Testis (tissue), 2 donors: ENCODE measurements at regions not wholly inside any gene's neighbourhood (a gene's known extent, or its start where the extent isn't known, plus 50 kb on each side); places are given as distances from the start of the nearest gene placed in this dataset.

ENCODE experiments used
- CTCF ChIP-seq, 3 experiments: fragments of 450-650 bp in 2 of 3; fragments of 200-600 bp in 1 of 3; sonication (generic) in 1 of 3; IDR thresholded peaks; one replicate each; pipeline ENCODE4 v1.5.1; 2016 to 2019; ENCODE audit warnings: antibody characterized with exemption in 3 of 3, mild to moderate bottlenecking in 2 of 3, moderate library complexity in 1 of 3
- POLR2A ChIP-seq: fragments of 450-650 bp; IDR thresholded peaks from one replicate; pipeline ENCODE4 v1.6.1; 2017; ENCODE audit warnings: antibody characterized with exemption, mild to moderate bottlenecking, moderate library complexity

DNA sequence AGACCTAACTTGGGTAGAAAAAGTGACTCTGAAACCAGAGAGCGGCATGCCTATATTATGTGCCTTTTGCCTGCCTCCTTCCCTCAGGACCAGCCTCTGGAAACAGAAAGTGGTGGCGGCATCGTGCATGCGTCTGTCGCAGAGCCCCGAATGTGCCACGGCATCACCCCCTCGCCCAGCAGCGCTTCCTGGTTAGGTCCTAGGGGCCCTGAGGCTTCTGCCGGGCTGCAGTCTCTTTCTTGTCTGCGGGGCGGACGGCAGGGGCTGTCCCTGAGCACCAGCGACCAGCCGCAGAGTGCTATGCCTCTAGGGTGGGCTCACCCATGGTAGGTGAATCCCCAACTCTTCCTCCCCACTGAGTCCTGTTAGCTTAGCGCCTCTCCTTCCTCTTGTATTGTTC, 68.7 kb downstream of the VSIG4 start:
- TF ChIP-seq POLR2A (no peak), CTCF (IDR thresholded peaks at IDR 0.05) (no peak)
